ENCODE measurements at regions not wholly inside any gene's neighbourhood (a gene's known extent, or its start where the extent isn't known, plus 50 kb on each side); places are given as distances from the start of the nearest gene placed in this dataset.

DNA sequence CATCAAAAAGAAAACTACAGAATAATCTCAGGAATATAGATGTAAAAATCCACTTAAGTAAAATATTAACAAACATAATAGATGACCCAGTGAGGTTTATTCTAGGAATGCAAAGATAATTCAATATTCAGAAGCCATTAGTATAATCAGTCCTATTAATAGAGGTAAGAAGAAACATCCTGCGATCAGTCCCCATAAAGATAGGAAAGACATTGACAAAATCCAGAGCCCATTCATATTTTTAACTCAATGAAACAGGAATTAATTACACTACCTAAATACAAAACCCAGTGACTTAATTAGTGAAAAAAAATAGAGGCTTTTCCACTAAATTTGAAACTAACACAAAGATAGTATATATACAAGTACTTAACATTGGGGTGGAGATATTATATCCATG is 321.4 kb upstream of the INTU start:
- Histone ChIP-seq H3K4me2 (ENCODE audit: control insufficient read depth, insufficient read depth) (no peak overlapping the region), H3K27me3 (replicated peaks in 1 of 2; ENCODE audit: control insufficient read depth in 2 of 2, insufficient read depth in 2 of 2, low read length in 1 of 2) (no peaks in the 10 kb centered on the region), H3K9ac (ENCODE audit: control insufficient read depth, insufficient read depth, low read length) (no peak overlapping the region), H3K36me3 (ENCODE audit: control insufficient read depth in 2 of 2, insufficient read depth in 2 of 2, low read length in 1 of 2) (no peaks in the 10 kb centered on the region), H4K20me1 (ENCODE audit: control insufficient read depth, insufficient read depth) (no peaks in the 10 kb centered on the region), H3K27ac (ENCODE audit: control insufficient read depth, insufficient read depth) (no peak overlapping the region), H3K4me1 (ENCODE audit: control insufficient read depth, insufficient read depth, low read length) (no peaks in the 10 kb centered on the region), H3K79me2 (ENCODE audit: control insufficient read depth, insufficient read depth, low read length) (no peaks in the 10 kb centered on the region), H2AFZ (ENCODE audit: control insufficient read depth, low read depth, low read length) (no peak overlapping the region), H3K4me3 (no peak overlapping the region), H3K9me3 (replicated peaks; ENCODE audit: control insufficient read depth, insufficient read depth, low read length) (no peaks in the 10 kb centered on the region)
- DNase-seq (ENCODE audit: low read depth, low spot score) (no peak), FAIRE-seq (no peak), ATAC-seq (no peak)
- POLR2A ChIA-PET, result no interaction called here
- no TSS peak for BruUV-seq (replicated peaks)
- CTCF ChIA-PET, result no interaction called here
- in situ Hi-C loops (cut with MboI), result no loop called here
- WGBS (ENCODE audit: insufficient coverage, insufficient replicate concordance, low lambda C conversion rate, missing lambda C conversion rate), result 67% methylated on average over 1 of the region's 1 CpG
- intact Hi-C loops (cut with micrococcal nuclease; ENCODE audit: unreplicated experiment), result no loop called here
- SMC1A ChIA-PET (ENCODE audit: uncharacterized antibody, unreplicated experiment), result no interaction called here
- RAD21 ChIA-PET (ENCODE audit: unreplicated experiment), result no interaction called here
- TF ChIP-seq FOS (IDR thresholded peaks at IDR 0.05; ENCODE audit: borderline replicate concordance, extremely low read depth, insufficient read length) (no peak), RELA (IDR thresholded peaks at IDR 0.05; ENCODE audit: borderline replicate concordance, partially characterized antibody) (no peak), HDAC2 (IDR thresholded peaks at IDR 0.05) (no peak), ZNF384 (IDR thresholded peaks at IDR 0.05; ENCODE audit: borderline replicate concordance, low read depth, low read length) (no peak), BACH1 (IDR thresholded peaks at IDR 0.05; ENCODE audit: borderline replicate concordance) (no peak), RCOR1 (conservative IDR thresholded peaks at IDR 0.05; ENCODE audit: low read depth, low read length) (no peak), CHD1 (IDR thresholded peaks at IDR 0.05; ENCODE audit: low read depth, low read length) (no peak), CREB1 (IDR thresholded peaks at IDR 0.05; ENCODE audit: low read depth) (no peak), TBL1XR1 (IDR thresholded peaks at IDR 0.05; ENCODE audit: low read depth, low read length) (no peak), NFXL1 (IDR thresholded peaks at IDR 0.05; ENCODE audit: borderline replicate concordance) (no peak), POU2F2 (IDR thresholded peaks at IDR 0.05; ENCODE audit: borderline replicate concordance, low read depth, low read length) (no peak)
- TF ChIP-seq, protein P1, sequence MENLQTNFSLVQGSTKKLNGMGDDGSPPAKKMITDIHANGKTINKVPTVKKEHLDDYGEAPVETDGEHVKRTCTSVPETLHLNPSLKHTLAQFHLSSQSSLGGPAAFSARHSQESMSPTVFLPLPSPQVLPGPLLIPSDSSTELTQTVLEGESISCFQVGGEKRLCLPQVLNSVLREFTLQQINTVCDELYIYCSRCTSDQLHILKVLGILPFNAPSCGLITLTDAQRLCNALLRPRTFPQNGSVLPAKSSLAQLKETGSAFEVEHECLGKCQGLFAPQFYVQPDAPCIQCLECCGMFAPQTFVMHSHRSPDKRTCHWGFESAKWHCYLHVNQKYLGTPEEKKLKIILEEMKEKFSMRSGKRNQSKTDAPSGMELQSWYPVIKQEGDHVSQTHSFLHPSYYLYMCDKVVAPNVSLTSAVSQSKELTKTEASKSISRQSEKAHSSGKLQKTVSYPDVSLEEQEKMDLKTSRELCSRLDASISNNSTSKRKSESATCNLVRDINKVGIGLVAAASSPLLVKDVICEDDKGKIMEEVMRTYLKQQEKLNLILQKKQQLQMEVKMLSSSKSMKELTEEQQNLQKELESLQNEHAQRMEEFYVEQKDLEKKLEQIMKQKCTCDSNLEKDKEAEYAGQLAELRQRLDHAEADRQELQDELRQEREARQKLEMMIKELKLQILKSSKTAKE (IDR thresholded peaks at IDR 0.05; ENCODE audit: low read depth, poor library complexity, severe bottlenecking), result no peak
- TF ChIP-seq, protein P2, sequence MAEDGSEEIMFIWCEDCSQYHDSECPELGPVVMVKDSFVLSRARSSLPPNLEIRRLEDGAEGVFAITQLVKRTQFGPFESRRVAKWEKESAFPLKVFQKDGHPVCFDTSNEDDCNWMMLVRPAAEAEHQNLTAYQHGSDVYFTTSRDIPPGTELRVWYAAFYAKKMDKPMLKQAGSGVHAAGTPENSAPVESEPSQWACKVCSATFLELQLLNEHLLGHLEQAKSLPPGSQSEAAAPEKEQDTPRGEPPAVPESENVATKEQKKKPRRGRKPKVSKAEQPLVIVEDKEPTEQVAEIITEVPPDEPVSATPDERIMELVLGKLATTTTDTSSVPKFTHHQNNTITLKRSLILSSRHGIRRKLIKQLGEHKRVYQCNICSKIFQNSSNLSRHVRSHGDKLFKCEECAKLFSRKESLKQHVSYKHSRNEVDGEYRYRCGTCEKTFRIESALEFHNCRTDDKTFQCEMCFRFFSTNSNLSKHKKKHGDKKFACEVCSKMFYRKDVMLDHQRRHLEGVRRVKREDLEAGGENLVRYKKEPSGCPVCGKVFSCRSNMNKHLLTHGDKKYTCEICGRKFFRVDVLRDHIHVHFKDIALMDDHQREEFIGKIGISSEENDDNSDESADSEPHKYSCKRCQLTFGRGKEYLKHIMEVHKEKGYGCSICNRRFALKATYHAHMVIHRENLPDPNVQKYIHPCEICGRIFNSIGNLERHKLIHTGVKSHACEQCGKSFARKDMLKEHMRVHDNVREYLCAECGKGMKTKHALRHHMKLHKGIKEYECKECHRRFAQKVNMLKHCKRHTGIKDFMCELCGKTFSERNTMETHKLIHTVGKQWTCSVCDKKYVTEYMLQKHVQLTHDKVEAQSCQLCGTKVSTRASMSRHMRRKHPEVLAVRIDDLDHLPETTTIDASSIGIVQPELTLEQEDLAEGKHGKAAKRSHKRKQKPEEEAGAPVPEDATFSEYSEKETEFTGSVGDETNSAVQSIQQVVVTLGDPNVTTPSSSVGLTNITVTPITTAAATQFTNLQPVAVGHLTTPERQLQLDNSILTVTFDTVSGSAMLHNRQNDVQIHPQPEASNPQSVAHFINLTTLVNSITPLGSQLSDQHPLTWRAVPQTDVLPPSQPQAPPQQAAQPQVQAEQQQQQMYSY (CRISPR knock-in tag; IDR thresholded peaks at IDR 0.05), result no peak
